ENCODE measurements at regions not wholly inside any gene's neighbourhood (a gene's known extent, or its start where the extent isn't known, plus 50 kb on each side); places are given as distances from the start of the nearest gene placed in this dataset.

DNA sequence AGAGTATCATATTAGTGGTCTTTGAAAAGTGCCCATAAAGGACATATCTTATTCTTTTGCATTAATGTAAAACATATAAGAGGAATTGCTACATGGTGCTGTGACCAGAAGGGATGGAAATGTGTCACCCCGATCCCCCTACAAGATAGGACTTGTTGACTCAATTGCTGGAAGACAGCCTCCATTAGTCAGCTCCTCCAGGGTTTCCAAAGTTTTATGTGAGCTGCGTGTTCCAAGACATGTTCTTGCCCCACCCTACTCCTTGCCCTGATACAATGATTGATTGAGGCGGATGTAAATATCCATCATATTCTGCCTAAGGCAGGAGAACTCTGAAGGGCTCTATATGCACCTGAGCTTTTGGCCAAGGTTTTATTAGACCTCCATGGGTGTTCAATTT is 541.0 kb upstream of the ZEB2 start:
- TF ChIP-seq, protein P1, sequence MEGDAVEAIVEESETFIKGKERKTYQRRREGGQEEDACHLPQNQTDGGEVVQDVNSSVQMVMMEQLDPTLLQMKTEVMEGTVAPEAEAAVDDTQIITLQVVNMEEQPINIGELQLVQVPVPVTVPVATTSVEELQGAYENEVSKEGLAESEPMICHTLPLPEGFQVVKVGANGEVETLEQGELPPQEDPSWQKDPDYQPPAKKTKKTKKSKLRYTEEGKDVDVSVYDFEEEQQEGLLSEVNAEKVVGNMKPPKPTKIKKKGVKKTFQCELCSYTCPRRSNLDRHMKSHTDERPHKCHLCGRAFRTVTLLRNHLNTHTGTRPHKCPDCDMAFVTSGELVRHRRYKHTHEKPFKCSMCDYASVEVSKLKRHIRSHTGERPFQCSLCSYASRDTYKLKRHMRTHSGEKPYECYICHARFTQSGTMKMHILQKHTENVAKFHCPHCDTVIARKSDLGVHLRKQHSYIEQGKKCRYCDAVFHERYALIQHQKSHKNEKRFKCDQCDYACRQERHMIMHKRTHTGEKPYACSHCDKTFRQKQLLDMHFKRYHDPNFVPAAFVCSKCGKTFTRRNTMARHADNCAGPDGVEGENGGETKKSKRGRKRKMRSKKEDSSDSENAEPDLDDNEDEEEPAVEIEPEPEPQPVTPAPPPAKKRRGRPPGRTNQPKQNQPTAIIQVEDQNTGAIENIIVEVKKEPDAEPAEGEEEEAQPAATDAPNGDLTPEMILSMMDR (IDR thresholded peaks at IDR 0.05) = no peak
- TF ChIP-seq POLR2AphosphoS5 (IDR thresholded peaks at IDR 0.05; ENCODE audit: low read depth, low read length) (no peak), SIN3A (IDR thresholded peaks at IDR 0.05; ENCODE audit: borderline replicate concordance, insufficient read depth, low read depth, low read length) (no peak), TCF7L2 (IDR thresholded peaks at IDR 0.05; ENCODE audit: low read depth, low read length) (no peak)
- TF ChIP-seq, protein P2, sequence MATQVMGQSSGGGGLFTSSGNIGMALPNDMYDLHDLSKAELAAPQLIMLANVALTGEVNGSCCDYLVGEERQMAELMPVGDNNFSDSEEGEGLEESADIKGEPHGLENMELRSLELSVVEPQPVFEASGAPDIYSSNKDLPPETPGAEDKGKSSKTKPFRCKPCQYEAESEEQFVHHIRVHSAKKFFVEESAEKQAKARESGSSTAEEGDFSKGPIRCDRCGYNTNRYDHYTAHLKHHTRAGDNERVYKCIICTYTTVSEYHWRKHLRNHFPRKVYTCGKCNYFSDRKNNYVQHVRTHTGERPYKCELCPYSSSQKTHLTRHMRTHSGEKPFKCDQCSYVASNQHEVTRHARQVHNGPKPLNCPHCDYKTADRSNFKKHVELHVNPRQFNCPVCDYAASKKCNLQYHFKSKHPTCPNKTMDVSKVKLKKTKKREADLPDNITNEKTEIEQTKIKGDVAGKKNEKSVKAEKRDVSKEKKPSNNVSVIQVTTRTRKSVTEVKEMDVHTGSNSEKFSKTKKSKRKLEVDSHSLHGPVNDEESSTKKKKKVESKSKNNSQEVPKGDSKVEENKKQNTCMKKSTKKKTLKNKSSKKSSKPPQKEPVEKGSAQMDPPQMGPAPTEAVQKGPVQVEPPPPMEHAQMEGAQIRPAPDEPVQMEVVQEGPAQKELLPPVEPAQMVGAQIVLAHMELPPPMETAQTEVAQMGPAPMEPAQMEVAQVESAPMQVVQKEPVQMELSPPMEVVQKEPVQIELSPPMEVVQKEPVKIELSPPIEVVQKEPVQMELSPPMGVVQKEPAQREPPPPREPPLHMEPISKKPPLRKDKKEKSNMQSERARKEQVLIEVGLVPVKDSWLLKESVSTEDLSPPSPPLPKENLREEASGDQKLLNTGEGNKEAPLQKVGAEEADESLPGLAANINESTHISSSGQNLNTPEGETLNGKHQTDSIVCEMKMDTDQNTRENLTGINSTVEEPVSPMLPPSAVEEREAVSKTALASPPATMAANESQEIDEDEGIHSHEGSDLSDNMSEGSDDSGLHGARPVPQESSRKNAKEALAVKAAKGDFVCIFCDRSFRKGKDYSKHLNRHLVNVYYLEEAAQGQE (IDR thresholded peaks at IDR 0.05; ENCODE audit: insufficient read depth in 1 of 2, low read depth in 2 of 2, low read length in 1 of 2) = no peak
